Ishikawa (cell line): ENCODE measurements at regions not wholly inside any gene's neighbourhood (a gene's known extent, or its start where the extent isn't known, plus 50 kb on each side); places are given as distances from the start of the nearest gene placed in this dataset.
A peak's percentile ranks its signal among the peaks of the same experiment; 100 is the strongest.

Experiments used
- CEBPB ChIP-seq: IDR thresholded peaks from 2 replicates; pipeline ENCODE4 v1.6.1; 2012
- CREB1 ChIP-seq: IDR thresholded peaks from 2 replicates; pipeline ENCODE4 v1.6.1; 2012; ENCODE audit warnings: low read depth
- EGR1 ChIP-seq: IDR thresholded peaks from 2 replicates; pipeline ENCODE4 v1.6.1; 2012
- EP300 ChIP-seq: IDR thresholded peaks from 2 replicates; pipeline ENCODE4 v1.6.1; 2012; ENCODE audit warnings: borderline replicate concordance
- FOXM1 ChIP-seq: IDR thresholded peaks from 2 replicates; pipeline ENCODE4 v1.6.1; 2012; ENCODE audit warnings: low read depth, borderline replicate concordance
- NFIC ChIP-seq: IDR thresholded peaks from 2 replicates; pipeline ENCODE4 v1.6.1; 2012
- RAD21 ChIP-seq: IDR thresholded peaks from 2 replicates; pipeline ENCODE4 v1.6.1; 2012; ENCODE audit warnings: low read depth
- TCF12 ChIP-seq: IDR thresholded peaks from 2 replicates; pipeline ENCODE4 v1.6.1; 2012; ENCODE audit warnings: low read depth
- TEAD4 ChIP-seq: IDR thresholded peaks from 2 replicates; pipeline ENCODE4 v1.6.1; 2012
- YY1 ChIP-seq: IDR thresholded peaks from 2 replicates; pipeline ENCODE4 v1.6.1; 2012; ENCODE audit warnings: low read depth
- ZBTB7A ChIP-seq: IDR thresholded peaks from 2 replicates; pipeline ENCODE4 v1.6.1; 2012; ENCODE audit warnings: low read depth
- TF ChIP-seq, protein P1 (sequence below): IDR thresholded peaks from 2 replicates; pipeline ENCODE4 v1.6.1; 2012
- TF ChIP-seq, protein P2 (sequence below): IDR thresholded peaks from 2 replicates; pipeline ENCODE4 v1.6.1; 2012
- TF ChIP-seq, protein P3 (sequence below): IDR thresholded peaks from 2 replicates; pipeline ENCODE4 v1.6.1; 2012; ENCODE audit warnings: low read depth, mild to moderate bottlenecking

DNA sequence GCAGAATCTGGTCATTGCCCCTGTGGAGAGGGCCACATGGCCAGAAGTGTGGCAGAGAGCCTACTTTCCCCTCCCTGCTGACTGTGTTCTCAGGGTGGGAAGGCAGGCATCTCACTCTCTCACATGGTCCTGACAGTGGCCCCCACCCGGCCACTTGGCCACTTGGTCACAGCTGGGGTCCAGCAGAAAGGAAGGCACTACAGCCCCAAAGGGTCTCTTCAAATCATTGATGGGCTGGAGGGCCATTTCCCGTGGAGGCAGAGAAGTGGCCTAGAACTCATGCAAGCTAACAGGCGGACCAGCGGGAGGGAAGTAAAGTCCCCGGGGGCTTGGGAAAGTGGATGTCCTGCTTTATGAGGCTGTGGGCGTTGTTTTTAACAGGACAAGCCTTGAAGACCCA, 125.3 kb downstream of the EMX2 start:
- TF ChIP-seq, protein P1, sequence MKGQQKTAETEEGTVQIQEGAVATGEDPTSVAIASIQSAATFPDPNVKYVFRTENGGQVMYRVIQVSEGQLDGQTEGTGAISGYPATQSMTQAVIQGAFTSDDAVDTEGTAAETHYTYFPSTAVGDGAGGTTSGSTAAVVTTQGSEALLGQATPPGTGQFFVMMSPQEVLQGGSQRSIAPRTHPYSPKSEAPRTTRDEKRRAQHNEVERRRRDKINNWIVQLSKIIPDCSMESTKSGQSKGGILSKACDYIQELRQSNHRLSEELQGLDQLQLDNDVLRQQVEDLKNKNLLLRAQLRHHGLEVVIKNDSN: no peak
- TF ChIP-seq, protein P2, sequence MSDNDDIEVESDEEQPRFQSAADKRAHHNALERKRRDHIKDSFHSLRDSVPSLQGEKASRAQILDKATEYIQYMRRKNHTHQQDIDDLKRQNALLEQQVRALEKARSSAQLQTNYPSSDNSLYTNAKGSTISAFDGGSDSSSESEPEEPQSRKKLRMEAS: no peak
- TF ChIP-seq FOXM1: no peak

DNA sequence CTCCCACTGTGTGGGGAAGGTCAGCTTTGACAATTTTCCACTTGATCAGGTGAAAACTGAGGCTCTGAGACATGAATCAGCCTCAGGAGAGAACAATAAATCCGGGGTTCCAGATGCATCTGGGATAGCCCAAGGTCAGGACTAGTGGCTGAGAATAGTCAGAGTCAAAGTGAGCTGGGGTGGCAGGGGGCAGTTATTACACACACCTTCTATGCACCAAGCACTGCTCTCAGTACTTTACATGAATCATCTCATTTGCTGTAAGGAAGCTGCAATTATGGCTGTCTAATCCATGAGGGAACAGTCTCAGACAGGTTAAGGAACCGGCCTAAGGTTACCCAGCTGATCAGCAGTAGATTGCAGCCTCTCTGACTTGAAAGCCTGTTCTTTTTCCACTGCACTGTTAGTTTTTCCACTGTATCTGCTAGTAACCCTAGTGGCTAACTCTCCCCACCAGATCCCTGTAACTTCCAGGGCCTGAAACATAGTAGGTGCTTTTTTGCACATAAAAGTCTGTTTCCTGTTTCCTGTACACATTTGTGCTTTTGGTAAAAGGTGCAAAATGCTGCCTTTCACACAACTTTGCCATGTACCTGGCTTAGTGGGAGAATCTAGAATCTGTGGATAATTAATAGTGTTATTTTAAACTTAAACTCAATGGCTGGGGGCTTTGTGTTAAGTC, 125.9 kb downstream of the EMX2 start:
- TF ChIP-seq TEAD4 (no peak), NFIC (no peak), FOXM1 (no peak), TCF12 (no peak), ZBTB7A (no peak), EGR1 (no peak), CREB1 (no peak), YY1 (no peak), RAD21 (no peak)
- TF ChIP-seq, protein P3, sequence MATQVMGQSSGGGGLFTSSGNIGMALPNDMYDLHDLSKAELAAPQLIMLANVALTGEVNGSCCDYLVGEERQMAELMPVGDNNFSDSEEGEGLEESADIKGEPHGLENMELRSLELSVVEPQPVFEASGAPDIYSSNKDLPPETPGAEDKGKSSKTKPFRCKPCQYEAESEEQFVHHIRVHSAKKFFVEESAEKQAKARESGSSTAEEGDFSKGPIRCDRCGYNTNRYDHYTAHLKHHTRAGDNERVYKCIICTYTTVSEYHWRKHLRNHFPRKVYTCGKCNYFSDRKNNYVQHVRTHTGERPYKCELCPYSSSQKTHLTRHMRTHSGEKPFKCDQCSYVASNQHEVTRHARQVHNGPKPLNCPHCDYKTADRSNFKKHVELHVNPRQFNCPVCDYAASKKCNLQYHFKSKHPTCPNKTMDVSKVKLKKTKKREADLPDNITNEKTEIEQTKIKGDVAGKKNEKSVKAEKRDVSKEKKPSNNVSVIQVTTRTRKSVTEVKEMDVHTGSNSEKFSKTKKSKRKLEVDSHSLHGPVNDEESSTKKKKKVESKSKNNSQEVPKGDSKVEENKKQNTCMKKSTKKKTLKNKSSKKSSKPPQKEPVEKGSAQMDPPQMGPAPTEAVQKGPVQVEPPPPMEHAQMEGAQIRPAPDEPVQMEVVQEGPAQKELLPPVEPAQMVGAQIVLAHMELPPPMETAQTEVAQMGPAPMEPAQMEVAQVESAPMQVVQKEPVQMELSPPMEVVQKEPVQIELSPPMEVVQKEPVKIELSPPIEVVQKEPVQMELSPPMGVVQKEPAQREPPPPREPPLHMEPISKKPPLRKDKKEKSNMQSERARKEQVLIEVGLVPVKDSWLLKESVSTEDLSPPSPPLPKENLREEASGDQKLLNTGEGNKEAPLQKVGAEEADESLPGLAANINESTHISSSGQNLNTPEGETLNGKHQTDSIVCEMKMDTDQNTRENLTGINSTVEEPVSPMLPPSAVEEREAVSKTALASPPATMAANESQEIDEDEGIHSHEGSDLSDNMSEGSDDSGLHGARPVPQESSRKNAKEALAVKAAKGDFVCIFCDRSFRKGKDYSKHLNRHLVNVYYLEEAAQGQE: no peak
- TF ChIP-seq, protein P2: no peak

DNA sequence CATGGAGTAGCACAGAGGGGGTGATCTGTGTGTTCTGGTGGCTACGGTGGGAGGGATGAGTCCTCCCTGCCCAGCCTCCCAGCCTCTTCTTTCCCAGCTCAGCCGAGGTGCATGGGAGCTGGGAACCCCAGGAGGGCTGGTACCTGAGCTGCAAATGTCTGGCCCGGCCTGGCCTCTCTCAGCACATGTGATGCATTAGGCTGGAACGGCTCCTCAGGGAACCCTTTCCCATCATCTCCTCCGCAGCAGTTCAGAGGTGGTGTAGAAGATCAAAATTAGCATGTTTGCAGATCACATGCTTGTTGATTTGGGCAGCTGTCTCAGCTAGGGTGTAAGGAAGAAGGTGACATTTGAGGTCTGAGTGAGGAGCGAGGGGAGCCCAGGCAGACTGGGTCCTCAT, 126.6 kb downstream of the EMX2 start:
- TF ChIP-seq TCF12 (no peak), TEAD4 (no peak), NFIC (no peak), EP300 (no peak), CREB1 (no peak), ZBTB7A (no peak), YY1 (no peak), RAD21 (no peak)
- TF ChIP-seq, protein P1: no peak

DNA sequence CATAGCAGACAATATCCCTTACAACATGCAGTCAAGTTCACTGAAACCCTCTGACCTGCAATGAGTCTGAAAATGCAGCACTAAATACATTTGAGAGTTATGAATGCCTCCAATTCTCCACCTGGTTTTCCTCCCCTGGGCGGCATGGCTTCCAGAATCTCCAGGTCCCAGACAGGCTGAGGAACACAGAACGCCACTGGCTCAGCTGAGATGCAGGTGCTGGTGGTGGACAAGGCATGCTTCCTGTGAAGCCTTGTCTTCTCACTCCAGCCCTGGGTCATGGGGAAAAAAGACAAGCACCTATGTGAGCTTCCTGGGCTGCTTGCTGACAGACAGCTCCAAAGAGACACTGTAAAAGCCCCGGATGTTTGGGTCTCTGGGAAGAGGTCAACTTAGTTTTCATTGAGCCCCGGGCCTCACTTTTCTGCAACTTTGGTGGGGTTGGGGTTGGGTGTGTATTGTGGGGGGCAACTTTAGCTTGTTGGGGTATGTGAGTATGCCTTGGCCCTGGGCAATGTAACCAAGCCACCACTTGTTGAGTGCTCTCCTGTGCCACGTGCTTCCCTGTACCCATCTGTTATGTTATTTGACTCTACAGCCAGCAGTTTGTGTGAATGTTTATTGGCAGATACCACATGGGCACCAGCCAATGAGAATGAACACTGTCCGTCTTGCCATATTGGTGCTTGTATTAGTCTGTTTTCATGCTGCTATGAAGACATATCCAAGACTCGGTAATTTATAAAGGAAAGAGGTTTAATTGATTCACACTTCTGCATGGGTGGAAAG, 127.8 kb downstream of the EMX2 start:
- TF ChIP-seq EGR1 (no peak), TEAD4 (no peak), TCF12 (no peak), CREB1 (no peak)
- TF ChIP-seq, protein P1: no peak
- TF ChIP-seq, protein P2: 0 out of 2 replicates have a peak, but pooled peaks have one; percentile 20

DNA sequence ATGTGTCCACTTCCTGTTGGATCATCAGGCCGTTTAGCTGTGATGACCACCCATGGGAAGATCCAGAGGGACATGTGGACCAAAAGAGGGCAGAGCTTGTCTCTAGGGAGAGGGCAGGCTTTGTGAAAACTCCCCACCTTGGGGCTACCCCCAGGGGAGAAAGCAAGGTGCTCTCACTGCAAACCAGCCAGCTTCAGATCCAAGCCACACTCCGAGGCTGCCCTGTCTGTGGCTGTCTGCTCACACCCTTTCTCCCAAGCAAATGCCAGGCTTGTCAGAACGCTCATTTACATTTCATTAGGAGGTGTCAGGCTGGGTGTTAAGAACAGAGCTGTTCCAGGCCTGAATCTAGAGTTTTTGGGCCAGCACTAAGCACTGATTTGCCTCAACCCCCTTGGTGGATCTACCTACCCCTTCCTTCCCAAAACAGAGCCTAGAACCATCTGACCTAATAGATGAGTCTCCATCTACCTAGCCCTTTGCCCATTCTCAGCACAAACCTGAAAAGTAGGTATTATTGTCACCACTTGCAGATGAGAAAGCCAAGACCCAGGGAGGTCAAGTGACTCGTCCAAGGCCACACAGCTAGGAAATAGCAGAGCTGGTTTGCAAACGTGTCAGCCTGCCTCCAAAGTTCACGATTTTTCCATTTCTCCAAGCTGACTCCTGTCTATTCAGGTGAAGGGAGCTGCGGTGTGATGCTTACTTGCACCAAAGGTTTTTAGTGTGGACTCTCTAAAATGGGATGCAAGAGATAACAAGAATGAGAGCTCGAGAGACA, 130.9 kb downstream of the EMX2 start:
- TF ChIP-seq YY1: no peak
- TF ChIP-seq, protein P3: no peak
- TF ChIP-seq NFIC: no peak
- no peak for TF ChIP-seq FOXM1
- TF ChIP-seq TEAD4: no peak
- no peak for TF ChIP-seq EP300
- TF ChIP-seq TCF12: no peak
- TF ChIP-seq EGR1: no peak
- no peak for TF ChIP-seq ZBTB7A
- TF ChIP-seq CREB1: no peak
- TF ChIP-seq, protein P1: no peak
- no peak for TF ChIP-seq CEBPB
- TF ChIP-seq, protein P2: no peak
- TF ChIP-seq RAD21: no peak
